ENCODE measurements at regions not wholly inside any gene's neighbourhood (a gene's known extent, or its start where the extent isn't known, plus 50 kb on each side); places are given as distances from the start of the nearest gene placed in this dataset.

- Histone ChIP-seq H3K27ac (ENCODE audit: low read depth in 2 of 2, low read length in 1 of 2) (peak overlapping the region; percentile 16 to 73), H3K4me1 (ENCODE audit: control insufficient read depth in 2 of 2, insufficient read depth in 2 of 2, low read length in 1 of 2) (peaks cover 0 to 2% of the 10 kb centered on the region in 2 donors), H3K9me3 (ENCODE audit: control insufficient read depth in 2 of 2, insufficient read depth in 1 of 2, low read depth in 1 of 2, low read length in 1 of 2) (no peaks in the 10 kb centered on the region), H3K36me3 (ENCODE audit: control insufficient read depth in 2 of 2, insufficient read depth in 2 of 2, low read length in 1 of 2) (no peaks in the 10 kb centered on the region), H3K4me3 (ENCODE audit: low read depth in 1 of 2, low read length in 2 of 2) (no peak overlapping the region), H3K27me3 (ENCODE audit: control insufficient read depth in 1 of 2, insufficient read depth in 2 of 2, low read length in 2 of 2) (no peaks in the 10 kb centered on the region)
- WGBS, 2 donors: 58 to 63% methylated on average over 7 of the region's 7 CpGs
These were observed 215.8 kb upstream of the SFRP2 start for GRCh38 chr4:154004507-154005170.

- H3K27ac ChIP-seq (ENCODE audit: low read depth in 2 of 2, low read length in 1 of 2): no peak overlapping the region
- H3K4me3 ChIP-seq (ENCODE audit: low read depth in 1 of 2, low read length in 2 of 2): no peak overlapping the region
- 82 to 89% methylated on average over 5 of the region's 5 CpGs for WGBS, 2 donors
These were observed 215.1 kb upstream of the SFRP2 start for GRCh38 chr4:154004016-154004415.

DNA sequence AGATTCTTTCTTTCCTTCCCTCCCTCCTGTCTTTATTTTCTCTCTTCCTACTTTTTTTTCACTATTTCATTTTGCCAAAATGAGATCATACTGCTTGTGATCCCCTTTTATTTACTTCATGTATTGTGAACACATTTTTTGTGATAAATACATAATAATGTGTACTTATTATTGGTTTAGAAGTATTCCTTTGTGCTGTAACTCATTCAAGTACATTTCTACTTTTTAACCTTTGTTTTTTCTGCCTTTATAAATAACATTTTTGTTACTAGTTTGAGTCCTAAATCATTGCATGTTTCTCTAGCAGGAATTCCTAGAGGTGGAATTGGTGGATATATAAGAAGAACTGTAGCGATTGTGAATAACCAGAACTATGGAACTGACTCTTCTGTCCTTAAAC, 214.5 kb upstream of the SFRP2 start:
- Histone ChIP-seq H3K9me3 (ENCODE audit: control insufficient read depth in 2 of 2, insufficient read depth in 1 of 2, low read depth in 1 of 2, low read length in 1 of 2) (no peaks in the 10 kb centered on the region), H3K27me3 (ENCODE audit: control insufficient read depth in 1 of 2, insufficient read depth in 2 of 2, low read length in 2 of 2) (no peaks in the 10 kb centered on the region), H3K4me1 (ENCODE audit: control insufficient read depth in 2 of 2, insufficient read depth in 2 of 2, low read length in 1 of 2) (peaks cover 0 to 2% of the 10 kb centered on the region in 2 donors), H3K36me3 (ENCODE audit: control insufficient read depth in 2 of 2, insufficient read depth in 2 of 2, low read length in 1 of 2) (no peaks in the 10 kb centered on the region), H3K27ac (ENCODE audit: low read depth in 2 of 2, low read length in 1 of 2) (no peak overlapping the region), H3K4me3 (ENCODE audit: low read depth in 1 of 2, low read length in 2 of 2) (no peak overlapping the region)
- WGBS, 2 donors: 95 to 98% methylated on average over 1 of the region's 1 CpG

More at GRCh38 chr4:154004016-154004415, 215.1 kb upstream of the SFRP2 start:
- peaks cover 0 to 2% of the 10 kb centered on the region in 2 donors for H3K4me1 ChIP-seq (ENCODE audit: control insufficient read depth in 2 of 2, insufficient read depth in 2 of 2, low read length in 1 of 2)
- no peaks in the 10 kb centered on the region for H3K36me3 ChIP-seq (ENCODE audit: control insufficient read depth in 2 of 2, insufficient read depth in 2 of 2, low read length in 1 of 2)
- no peaks in the 10 kb centered on the region for H3K27me3 ChIP-seq (ENCODE audit: control insufficient read depth in 1 of 2, insufficient read depth in 2 of 2, low read length in 2 of 2)
- H3K9me3 ChIP-seq (ENCODE audit: control insufficient read depth in 2 of 2, insufficient read depth in 1 of 2, low read depth in 1 of 2, low read length in 1 of 2): no peaks in the 10 kb centered on the region

- Histone ChIP-seq H3K9me3 (ENCODE audit: control insufficient read depth in 2 of 2, insufficient read depth in 1 of 2, low read depth in 1 of 2, low read length in 1 of 2) (no peaks in the 10 kb centered on the region), H3K4me3 (ENCODE audit: low read depth in 1 of 2, low read length in 2 of 2) (no peak overlapping the region), H3K4me1 (ENCODE audit: control insufficient read depth in 2 of 2, insufficient read depth in 2 of 2, low read length in 1 of 2) (peaks cover 0 to 2% of the 10 kb centered on the region in 2 donors), H3K36me3 (ENCODE audit: control insufficient read depth in 2 of 2, insufficient read depth in 2 of 2, low read length in 1 of 2) (no peaks in the 10 kb centered on the region), H3K27me3 (ENCODE audit: control insufficient read depth in 1 of 2, insufficient read depth in 2 of 2, low read length in 2 of 2) (no peaks in the 10 kb centered on the region), H3K27ac (ENCODE audit: low read depth in 2 of 2, low read length in 1 of 2) (no peak overlapping the region)
These were observed 212.3 kb upstream of the SFRP2 start for GRCh38 chr4:154001193-154001592.

GRCh38 chr4:153997516-153997915, 208.6 kb upstream of the SFRP2 start:
- 64 to 77% methylated on average over 4 of the region's 4 CpGs for WGBS, 2 donors
- no peaks in the 10 kb centered on the region for H3K27me3 ChIP-seq (ENCODE audit: control insufficient read depth in 1 of 2, insufficient read depth in 2 of 2, low read length in 2 of 2)
- no peak overlapping the region for H3K27ac ChIP-seq (ENCODE audit: low read depth in 2 of 2, low read length in 1 of 2)
- no peaks in the 10 kb centered on the region for H3K9me3 ChIP-seq (ENCODE audit: control insufficient read depth in 2 of 2, insufficient read depth in 1 of 2, low read depth in 1 of 2, low read length in 1 of 2)
- H3K4me3 ChIP-seq (ENCODE audit: low read depth in 1 of 2, low read length in 2 of 2): no peak overlapping the region
- H3K36me3 ChIP-seq (ENCODE audit: control insufficient read depth in 2 of 2, insufficient read depth in 2 of 2, low read length in 1 of 2): no peaks in the 10 kb centered on the region
- H3K4me1 ChIP-seq (ENCODE audit: control insufficient read depth in 2 of 2, insufficient read depth in 2 of 2, low read length in 1 of 2): no peaks in the 10 kb centered on the region

DNA sequence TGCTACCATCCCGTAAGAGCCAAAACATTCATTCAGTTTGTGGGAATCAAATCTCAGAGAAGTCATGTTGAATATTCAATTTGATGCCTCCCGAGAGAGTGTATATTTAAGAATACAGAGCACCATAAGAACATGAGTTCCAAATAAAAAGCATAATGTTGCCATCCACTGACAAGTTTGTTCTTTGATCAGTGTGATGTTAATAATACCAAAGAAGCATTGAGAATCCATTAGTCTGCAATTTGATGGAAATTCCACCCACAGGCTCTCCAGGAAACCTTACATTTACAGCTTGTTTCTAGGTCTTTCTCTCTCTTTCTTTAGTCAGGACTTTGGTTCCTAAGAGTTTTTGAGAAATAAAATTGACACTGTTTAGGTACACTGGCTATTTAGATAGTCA, 200.6 kb upstream of the SFRP2 start:
- no peak overlapping the region for H3K27ac ChIP-seq (ENCODE audit: low read depth in 2 of 2, low read length in 1 of 2)
- H3K27me3 ChIP-seq (ENCODE audit: control insufficient read depth in 1 of 2, insufficient read depth in 2 of 2, low read length in 2 of 2): no peaks in the 10 kb centered on the region
- no peaks in the 10 kb centered on the region for H3K4me1 ChIP-seq (ENCODE audit: control insufficient read depth in 2 of 2, insufficient read depth in 2 of 2, low read length in 1 of 2)
- H3K9me3 ChIP-seq (ENCODE audit: control insufficient read depth in 2 of 2, insufficient read depth in 1 of 2, low read depth in 1 of 2, low read length in 1 of 2): no peaks in the 10 kb centered on the region
- 72 to 89% methylated on average over 2 of the region's 2 CpGs for WGBS, 2 donors
- no peaks in the 10 kb centered on the region for H3K36me3 ChIP-seq (ENCODE audit: control insufficient read depth in 2 of 2, insufficient read depth in 2 of 2, low read length in 1 of 2)
- H3K4me3 ChIP-seq (ENCODE audit: low read depth in 1 of 2, low read length in 2 of 2): no peak overlapping the region

GRCh38 chr4:153988492-153989363, 199.8 kb upstream of the SFRP2 start:
- H3K27ac ChIP-seq (ENCODE audit: low read depth in 2 of 2, low read length in 1 of 2): no peak overlapping the region
- WGBS, 2 donors: 52 to 59% methylated on average over 9 of the region's 9 CpGs
- H3K27me3 ChIP-seq (ENCODE audit: control insufficient read depth in 1 of 2, insufficient read depth in 2 of 2, low read length in 2 of 2): no peaks in the 10 kb centered on the region
- H3K36me3 ChIP-seq (ENCODE audit: control insufficient read depth in 2 of 2, insufficient read depth in 2 of 2, low read length in 1 of 2): no peaks in the 10 kb centered on the region
- H3K9me3 ChIP-seq (ENCODE audit: control insufficient read depth in 2 of 2, insufficient read depth in 1 of 2, low read depth in 1 of 2, low read length in 1 of 2): no peaks in the 10 kb centered on the region
- no peak overlapping the region for H3K4me3 ChIP-seq (ENCODE audit: low read depth in 1 of 2, low read length in 2 of 2)
- H3K4me1 ChIP-seq (ENCODE audit: control insufficient read depth in 2 of 2, insufficient read depth in 2 of 2, low read length in 1 of 2): no peaks in the 10 kb centered on the region

DNA sequence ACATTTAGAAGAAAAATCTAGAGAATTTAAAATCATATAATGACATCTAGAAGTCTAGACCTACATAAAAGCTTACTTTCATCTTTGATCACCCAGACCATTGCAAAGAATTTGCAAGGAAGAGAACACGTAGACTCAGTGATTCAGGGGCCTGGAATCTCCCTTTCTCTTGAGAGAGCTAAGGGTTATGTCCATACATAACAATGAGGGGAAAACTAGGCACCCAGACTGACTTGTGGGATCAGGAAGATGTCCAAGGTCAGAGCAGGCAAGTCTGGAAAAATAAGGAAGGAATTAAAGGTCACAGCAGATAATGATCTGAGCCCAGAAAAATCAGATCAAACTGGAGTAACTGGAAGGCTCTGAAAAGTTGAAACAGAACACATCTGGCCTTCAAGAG, 198.4 kb upstream of the SFRP2 start:
- Histone ChIP-seq H3K9me3 (ENCODE audit: control insufficient read depth in 2 of 2, insufficient read depth in 1 of 2, low read depth in 1 of 2, low read length in 1 of 2) (no peaks in the 10 kb centered on the region), H3K27me3 (ENCODE audit: control insufficient read depth in 1 of 2, insufficient read depth in 2 of 2, low read length in 2 of 2) (no peaks in the 10 kb centered on the region), H3K4me1 (ENCODE audit: control insufficient read depth in 2 of 2, insufficient read depth in 2 of 2, low read length in 1 of 2) (no peaks in the 10 kb centered on the region), H3K36me3 (ENCODE audit: control insufficient read depth in 2 of 2, insufficient read depth in 2 of 2, low read length in 1 of 2) (no peaks in the 10 kb centered on the region), H3K27ac (ENCODE audit: low read depth in 2 of 2, low read length in 1 of 2) (no peak overlapping the region), H3K4me3 (ENCODE audit: low read depth in 1 of 2, low read length in 2 of 2) (no peak overlapping the region)
- 14 to 38% methylated on average over 1 of the region's 1 CpG for WGBS, 2 donors

DNA sequence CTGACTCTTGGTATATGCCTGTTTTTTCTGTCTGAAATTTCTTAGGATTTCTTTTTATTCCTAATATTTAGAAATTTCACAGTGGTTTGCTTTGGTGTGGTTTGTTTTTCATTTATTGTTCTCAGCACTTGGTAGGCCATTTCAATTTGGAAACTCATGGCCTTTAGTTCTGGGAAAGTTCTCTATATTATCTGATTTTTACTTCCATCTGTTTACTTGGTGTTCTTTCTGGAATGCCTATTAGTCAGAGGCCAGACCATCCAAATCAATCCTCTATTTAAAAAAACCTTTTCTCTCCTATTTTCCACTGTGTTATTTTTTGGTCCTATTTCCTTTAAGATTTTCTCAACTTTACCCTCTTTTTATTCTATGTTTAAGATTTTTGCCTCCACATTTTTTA, 188.1 kb upstream of the SFRP2 start:
- no peak overlapping the region for H3K4me3 ChIP-seq (ENCODE audit: low read depth in 1 of 2, low read length in 2 of 2)
- H3K9me3 ChIP-seq (ENCODE audit: control insufficient read depth in 2 of 2, insufficient read depth in 1 of 2, low read depth in 1 of 2, low read length in 1 of 2): peaks cover 0 to 5% of the 10 kb centered on the region in 2 donors
- H3K36me3 ChIP-seq (ENCODE audit: control insufficient read depth in 2 of 2, insufficient read depth in 2 of 2, low read length in 1 of 2): no peaks in the 10 kb centered on the region
- H3K4me1 ChIP-seq (ENCODE audit: control insufficient read depth in 2 of 2, insufficient read depth in 2 of 2, low read length in 1 of 2): no peaks in the 10 kb centered on the region
- H3K27ac ChIP-seq (ENCODE audit: low read depth in 2 of 2, low read length in 1 of 2): no peak overlapping the region
- no peaks in the 10 kb centered on the region for H3K27me3 ChIP-seq (ENCODE audit: control insufficient read depth in 1 of 2, insufficient read depth in 2 of 2, low read length in 2 of 2)

DNA sequence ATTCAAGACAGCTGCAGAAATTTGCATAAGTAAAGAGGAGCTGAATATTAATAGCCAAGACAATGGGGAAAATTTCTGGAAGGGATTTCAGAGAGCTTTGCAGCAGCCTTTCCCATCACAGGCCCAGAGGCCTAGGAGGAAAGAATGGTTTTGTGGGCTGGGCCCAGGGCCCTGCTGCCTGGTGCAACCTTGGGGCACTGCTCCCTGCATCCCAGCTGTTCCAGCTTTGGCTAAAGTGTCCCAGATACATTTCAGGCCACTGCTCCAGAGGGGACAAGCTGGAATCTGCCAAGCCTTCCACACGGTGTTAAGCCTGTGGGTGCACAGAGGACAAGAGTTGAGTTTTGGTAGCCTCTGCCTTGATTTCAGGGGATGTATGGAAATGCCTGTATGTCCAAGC, 185.6 kb upstream of the SFRP2 start:
- no peaks in the 10 kb centered on the region for H3K4me1 ChIP-seq (ENCODE audit: control insufficient read depth in 2 of 2, insufficient read depth in 2 of 2, low read length in 1 of 2)
- peaks cover 0 to 5% of the 10 kb centered on the region in 2 donors for H3K9me3 ChIP-seq (ENCODE audit: control insufficient read depth in 2 of 2, insufficient read depth in 1 of 2, low read depth in 1 of 2, low read length in 1 of 2)
- H3K36me3 ChIP-seq (ENCODE audit: control insufficient read depth in 2 of 2, insufficient read depth in 2 of 2, low read length in 1 of 2): no peaks in the 10 kb centered on the region
- no peak overlapping the region for H3K4me3 ChIP-seq (ENCODE audit: low read depth in 1 of 2, low read length in 2 of 2)
- WGBS, 2 donors: 95 to 99% methylated on average over 1 of the region's 1 CpG
- no peaks in the 10 kb centered on the region for H3K27me3 ChIP-seq (ENCODE audit: control insufficient read depth in 1 of 2, insufficient read depth in 2 of 2, low read length in 2 of 2)
- H3K27ac ChIP-seq (ENCODE audit: low read depth in 2 of 2, low read length in 1 of 2): no peak overlapping the region
